ENCODE measurements at regions not wholly inside any gene's neighbourhood (a gene's known extent, or its start where the extent isn't known, plus 50 kb on each side); places are given as distances from the start of the nearest gene placed in this dataset.
"Not testable (repeated sequence)": the region's sequence is repeated elsewhere in the genome, so short reads cannot be mapped to it uniquely, and the experiment has no call there.

GRCh38 chr3:40649346-40649745, 124.6 kb downstream of the ZNF621 start:
- DNase-seq, result no peak

DNA sequence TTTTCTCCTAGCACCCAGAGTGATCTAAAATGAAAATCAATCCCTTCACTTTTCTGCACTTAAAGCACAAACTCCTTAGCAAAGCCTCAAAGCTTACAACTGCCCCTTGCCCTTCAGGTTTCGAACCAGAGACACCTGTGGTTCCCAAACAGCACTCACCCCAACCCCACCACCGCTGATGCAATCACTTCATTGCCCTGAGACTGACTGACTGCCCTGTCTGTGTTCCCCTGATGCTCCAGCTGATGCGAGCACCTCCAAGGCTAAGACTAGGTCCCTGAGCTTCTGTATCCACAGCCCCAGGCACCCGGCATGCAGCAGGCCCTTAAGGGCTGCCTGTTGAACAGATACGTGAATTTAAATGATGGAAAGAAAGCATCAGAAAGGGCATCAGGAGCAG, 127.3 kb downstream of the ZNF621 start:
- no peak for DNase-seq

DNA sequence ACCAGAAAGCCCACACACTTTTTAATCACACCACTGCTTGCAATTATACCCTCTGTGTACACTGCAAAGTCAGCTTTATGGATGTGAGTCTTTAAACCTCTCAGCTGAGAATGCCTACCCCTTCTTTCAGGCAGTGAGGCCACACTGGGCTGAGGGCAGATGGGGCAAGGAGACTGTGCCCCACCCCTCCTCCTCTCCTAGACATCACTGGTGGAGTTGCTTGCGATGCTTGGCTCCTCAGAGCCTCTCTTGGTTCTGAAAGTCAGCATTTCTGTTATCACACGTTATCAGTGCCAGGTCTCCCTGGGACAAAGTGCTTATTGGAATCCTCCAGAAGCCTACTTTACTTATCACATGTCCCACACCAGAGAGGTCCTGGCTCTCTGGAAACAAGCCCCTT, 128.2 kb downstream of the ZNF621 start:
- no peak for DNase-seq

- DNase-seq, result no peak
These were observed 129.1 kb downstream of the ZNF621 start for GRCh38 chr3:40653878-40654277.

GRCh38 chr3:40655551-40655950, 130.8 kb downstream of the ZNF621 start:
- DNase-seq, result no peak

GRCh38 chr3:40657623-40658022, 132.9 kb downstream of the ZNF621 start:
- DNase-seq, result no peak

DNA sequence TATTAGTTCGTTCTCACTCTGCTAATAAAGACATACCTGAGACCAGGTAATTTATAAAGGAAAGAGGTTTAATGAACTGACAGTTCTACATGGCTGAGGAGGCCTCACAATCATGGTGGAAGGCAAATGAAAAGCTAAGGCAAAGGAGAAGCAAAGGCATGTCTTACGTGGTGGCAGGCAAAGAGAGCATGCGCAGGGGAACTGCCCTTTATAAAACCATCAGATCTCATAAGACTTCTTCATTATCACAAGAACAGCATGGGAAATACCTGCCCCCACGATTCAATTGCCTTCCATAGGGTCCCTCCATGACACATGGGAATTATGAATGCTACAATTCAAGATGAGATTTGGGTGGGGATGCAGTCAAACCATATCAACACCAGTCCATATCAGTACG, 133.5 kb downstream of the ZNF621 start:
- no peak for DNase-seq

GRCh38 chr3:40660554-40660953, 135.8 kb downstream of the ZNF621 start:
- DNase-seq, result no peak

GRCh38 chr3:40661284-40661683, 136.5 kb downstream of the ZNF621 start:
- DNase-seq, result no peak

GRCh38 chr3:40663280-40663679, 138.5 kb downstream of the ZNF621 start:
- no peak for DNase-seq

- no peak for DNase-seq
These were observed 144.4 kb downstream of the ZNF621 start for GRCh38 chr3:40669176-40669575.

- no peak for DNase-seq
These were observed 148.1 kb downstream of the ZNF621 start for GRCh38 chr3:40672861-40673260.

DNA sequence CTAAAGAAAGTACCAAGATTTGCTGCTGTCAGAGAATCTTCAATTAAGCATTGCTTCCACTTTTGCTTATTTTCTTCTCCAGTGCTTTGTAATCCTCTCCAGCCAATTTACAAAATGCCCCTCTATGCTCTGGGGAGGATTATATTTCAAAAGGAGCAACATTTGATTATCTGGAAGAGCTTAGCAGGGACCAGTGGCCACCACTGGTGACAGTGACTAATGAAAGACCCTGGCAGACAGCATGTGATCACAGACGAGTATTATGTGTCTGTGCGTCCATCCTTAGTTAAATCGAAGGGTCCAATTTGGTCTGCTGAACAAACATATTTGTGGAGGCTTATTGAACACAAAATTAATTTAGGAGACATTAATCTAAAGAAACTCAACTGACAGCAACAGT, 152.6 kb downstream of the ZNF621 start:
- no peak for DNase-seq

- no peak for DNase-seq
These were observed 153.0 kb downstream of the ZNF621 start for GRCh38 chr3:40677749-40678148.

- no peak for DNase-seq
These were observed 154.5 kb downstream of the ZNF621 start for GRCh38 chr3:40679290-40679689.

DNA sequence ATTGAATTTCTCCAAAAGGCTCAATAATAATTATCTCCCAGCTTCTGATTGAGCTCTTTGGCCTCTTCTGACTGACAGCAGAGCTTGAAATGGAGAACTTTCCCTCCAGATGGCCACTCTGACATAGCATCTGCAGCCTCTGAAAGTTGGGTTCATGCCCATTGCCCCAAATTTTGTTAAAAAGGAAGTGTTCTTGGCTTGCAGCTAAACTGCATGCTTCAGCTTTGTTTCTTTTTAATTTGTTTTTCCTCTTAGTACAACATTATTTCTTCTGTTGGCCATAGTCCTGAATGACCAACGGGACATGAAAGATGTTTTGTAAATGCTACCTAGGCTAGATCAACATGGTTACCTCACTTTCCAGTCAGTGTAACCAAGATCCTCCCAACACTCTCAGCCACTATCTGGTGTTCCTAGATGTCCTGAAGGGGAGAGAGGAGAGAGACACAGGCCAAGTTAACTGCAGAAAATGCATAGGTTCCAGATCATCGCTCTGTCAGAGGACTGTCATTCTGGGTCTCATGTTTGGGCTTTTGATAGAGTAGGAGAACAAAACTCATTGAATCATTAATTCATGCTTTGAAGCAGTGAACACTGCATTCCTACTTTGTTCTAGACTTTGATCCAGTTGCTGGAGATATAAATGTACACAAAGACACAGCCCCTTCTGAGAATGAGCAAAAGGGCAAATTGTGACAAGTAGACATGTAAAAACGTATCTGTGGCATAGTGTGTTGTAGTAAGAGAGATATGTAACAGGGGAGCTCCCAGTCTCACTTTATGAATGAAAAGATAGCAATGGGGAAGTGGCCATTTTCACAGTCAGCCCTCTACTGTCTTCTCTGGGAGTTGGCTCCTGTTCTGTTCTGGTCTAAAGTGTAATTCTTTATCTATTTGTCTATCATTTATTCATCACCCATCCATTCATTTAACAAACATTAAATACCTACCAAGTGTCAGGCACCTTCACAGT, 156.2 kb downstream of the ZNF621 start:
- DNase-seq, result no peak

- no peak for DNase-seq
These were observed 156.9 kb downstream of the ZNF621 start for GRCh38 chr3:40681658-40682055.

DNA sequence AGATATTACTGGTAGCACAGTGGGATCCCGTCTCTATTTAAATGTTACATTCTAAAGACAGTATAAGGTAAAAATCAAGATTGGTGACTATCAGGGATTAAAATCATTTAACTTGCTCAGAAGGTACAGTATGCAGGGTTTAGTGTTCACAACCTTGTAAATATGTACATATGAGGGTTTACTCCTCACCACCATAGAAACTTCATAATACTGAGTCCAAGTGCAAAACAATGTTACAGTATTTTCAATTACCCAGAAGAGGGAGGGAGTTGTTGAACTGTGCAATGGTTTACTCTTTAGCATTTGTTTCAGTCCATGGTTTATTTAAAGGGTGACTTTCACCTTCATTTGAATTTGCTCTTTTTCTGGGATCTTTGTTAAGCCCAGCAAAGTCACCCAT, 165.1 kb downstream of the ZNF621 start:
- DNase-seq, result no peak

DNA sequence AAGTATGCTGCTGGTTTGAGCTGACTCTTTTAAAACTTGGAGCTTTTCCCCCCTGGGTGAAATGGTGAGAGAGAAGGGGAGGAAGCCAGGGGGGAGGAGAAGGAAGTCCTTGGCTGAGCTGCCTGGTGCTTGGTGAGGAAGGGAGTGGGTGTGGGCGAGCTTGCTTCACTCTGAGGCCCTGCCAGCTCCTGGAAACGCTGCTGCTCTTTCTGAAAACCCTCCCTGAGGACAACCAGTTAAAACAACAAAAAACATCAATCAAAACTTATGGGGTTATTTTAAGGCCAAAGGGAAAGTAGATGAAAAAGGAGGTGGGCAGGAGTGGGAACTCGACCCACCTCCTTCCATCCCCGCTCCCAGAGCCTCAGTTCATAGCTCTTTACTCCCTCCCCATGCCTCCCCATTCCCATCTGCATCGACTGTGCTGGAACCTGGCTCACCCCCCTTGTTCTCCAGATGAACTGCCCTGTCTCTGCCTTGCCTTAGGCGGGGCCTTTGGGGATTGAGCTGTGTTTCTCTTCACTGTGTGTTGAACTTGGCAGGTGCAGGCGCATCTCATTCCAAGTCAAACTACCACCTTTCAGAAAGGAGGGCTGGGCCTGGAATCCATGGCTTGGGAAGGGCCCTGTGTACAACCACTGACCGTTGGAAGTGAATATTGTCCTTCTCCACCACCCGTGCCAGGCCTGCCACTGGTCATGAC, 166.1 kb downstream of the ZNF621 start:
- DNase-seq, result no peak

GRCh38 chr3:40691452-40691861, 166.7 kb downstream of the ZNF621 start:
- no peak for DNase-seq

DNA sequence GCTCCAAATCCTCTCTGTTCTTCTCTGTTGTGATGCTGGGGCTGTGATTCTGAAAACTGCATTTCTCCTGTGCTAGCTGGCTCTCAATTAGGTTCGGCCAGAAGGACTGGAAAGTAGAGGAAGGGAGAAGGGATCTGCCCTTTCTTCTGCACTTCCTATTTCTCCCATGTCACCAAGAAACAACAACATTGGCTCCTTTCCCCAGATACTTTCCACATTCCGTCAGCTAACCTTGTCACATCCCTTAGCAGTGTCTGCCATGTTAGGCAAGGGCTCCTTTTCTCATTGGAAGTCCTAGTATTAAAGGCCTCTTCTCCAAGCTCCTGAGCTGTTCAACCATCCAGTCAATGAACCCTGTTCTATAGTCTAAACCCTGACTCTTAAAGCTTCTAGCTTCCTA, 171.1 kb downstream of the ZNF621 start:
- no peak for DNase-seq

DNA sequence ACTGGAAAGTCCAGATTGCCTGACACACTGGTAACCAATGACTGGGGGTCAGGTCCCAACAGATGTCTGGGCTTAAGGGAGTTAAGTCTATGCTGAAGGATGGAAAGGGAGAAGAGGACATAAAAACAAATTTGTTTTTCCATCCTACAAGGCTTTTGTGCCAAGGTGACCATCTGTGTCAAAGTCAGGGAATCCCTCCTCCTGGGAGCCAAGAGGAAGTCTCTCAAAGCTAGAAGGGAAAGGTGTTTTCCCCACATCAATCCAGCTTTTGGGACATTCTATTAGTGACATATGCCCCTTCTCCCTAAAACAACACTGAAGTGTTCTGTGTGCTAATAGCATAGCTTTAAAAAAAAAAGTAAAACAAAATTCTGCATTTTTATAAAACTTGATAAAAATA, 173.9 kb downstream of the ZNF621 start:
- DNase-seq, result not testable (repeated sequence)

DNA sequence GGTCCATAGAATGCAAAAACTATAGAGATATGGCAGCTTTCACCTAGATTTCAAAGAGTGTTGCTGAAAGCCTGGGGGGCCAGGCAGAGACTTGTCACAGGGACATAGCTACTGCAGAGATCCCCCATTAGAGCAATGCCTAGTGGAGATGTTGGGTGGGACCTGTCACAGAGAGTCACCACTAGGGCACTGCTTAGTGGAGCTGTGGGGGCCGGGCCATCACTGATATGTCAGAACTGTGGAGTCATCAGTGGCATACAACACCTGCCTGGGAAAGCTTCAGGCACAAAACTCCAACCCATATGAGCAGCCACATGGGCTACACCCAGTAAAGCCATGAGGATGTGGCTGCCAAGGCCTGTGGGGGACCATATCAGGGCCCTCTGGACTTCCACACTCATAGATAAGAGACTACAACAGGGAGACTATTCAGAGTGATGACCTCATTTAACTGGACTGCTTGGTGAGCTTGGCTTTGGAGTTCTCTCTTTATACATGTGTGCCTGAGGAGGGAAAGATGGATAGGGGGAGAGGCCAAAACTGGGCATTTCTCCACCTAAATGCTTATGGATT, 176.3 kb downstream of the ZNF621 start:
- no peak for DNase-seq

DNA sequence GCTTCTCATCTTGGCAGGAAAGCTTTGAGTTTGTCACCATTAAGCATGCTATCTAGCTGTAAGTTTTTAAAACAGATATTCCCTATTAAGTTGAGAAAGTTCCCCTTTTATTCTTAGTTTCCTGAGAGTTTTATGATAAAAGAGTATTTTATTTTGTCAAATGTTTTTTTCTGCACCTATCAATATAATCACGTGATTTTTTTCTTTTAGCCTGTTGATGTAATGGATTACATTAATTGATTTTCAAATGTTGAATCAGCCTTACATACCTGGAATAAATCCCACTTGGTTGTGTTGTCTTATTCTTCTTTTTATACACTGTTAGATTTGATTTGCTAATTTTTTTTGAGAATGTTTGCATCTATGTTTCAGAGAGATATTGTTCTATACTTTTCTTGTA, 179.5 kb downstream of the ZNF621 start:
- DNase-seq, result no peak
